ENCODE measurements at regions not wholly inside any gene's neighbourhood (a gene's known extent, or its start where the extent isn't known, plus 50 kb on each side); places are given as distances from the start of the nearest gene placed in this dataset.

DNA sequence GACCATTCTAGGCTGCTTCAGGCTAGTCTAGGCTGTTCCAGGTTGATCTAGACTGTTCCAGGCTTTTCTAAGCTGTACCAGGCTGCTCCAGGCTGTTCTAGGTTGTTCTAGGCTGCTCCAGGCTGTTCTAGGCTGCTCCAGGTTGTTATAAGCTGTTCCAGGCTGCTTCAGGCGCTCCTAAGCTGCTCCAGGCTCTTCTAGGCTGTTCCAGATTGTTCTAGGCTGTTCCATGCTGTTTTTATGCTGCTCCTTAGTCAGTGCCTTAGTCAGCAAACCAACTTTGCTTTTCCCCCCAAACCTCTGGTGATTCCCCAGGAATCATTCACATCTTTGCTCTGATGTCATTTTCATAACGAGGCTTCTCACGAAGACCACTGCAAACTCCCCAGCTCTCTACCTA lies 171.4 kb upstream of the GALNT2 start:
- TF ChIP-seq, protein P1, sequence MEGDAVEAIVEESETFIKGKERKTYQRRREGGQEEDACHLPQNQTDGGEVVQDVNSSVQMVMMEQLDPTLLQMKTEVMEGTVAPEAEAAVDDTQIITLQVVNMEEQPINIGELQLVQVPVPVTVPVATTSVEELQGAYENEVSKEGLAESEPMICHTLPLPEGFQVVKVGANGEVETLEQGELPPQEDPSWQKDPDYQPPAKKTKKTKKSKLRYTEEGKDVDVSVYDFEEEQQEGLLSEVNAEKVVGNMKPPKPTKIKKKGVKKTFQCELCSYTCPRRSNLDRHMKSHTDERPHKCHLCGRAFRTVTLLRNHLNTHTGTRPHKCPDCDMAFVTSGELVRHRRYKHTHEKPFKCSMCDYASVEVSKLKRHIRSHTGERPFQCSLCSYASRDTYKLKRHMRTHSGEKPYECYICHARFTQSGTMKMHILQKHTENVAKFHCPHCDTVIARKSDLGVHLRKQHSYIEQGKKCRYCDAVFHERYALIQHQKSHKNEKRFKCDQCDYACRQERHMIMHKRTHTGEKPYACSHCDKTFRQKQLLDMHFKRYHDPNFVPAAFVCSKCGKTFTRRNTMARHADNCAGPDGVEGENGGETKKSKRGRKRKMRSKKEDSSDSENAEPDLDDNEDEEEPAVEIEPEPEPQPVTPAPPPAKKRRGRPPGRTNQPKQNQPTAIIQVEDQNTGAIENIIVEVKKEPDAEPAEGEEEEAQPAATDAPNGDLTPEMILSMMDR (IDR thresholded peaks at IDR 0.05; ENCODE audit: unreplicated experiment): no peak

DNA sequence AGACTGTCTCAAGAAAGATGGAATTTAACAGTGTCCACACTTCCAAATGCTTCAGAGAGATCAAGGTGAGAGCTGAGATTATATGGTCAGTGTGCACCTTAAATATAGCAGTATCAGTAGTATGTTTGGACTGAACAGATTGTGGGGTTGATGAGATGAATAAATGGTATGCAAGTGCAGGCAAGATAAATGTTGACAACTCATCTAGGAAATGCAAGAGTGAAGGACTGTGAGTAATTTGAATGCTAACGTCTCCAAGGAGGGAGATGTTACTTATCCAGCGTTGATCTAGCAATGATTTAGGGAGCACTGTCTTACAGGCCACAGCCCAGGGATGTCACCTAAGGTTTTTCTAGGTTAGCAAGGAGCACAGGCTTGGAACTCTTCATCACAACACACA lies 170.7 kb upstream of the GALNT2 start:
- H3K27ac Mint-ChIP-seq (ENCODE audit: unreplicated experiment): no peak overlapping the region
- H3K9me3 Mint-ChIP-seq (ENCODE audit: low read depth, unreplicated experiment): peaks cover 4% of the 10 kb centered on the region
- TF ChIP-seq, protein P1 (IDR thresholded peaks at IDR 0.05; ENCODE audit: unreplicated experiment): no peak
- no peaks in the 10 kb centered on the region for H3K36me3 Mint-ChIP-seq (ENCODE audit: insufficient read depth, unreplicated experiment)
- intact Hi-C loops (cut with micrococcal nuclease; ENCODE audit: unreplicated experiment): no loop called here
- H3K4me1 Mint-ChIP-seq (ENCODE audit: low read depth, unreplicated experiment): no peaks in the 10 kb centered on the region
- no peak for DNase-seq
- CTCF ChIA-PET: no interaction called here
- no peak overlapping the region for H3K4me3 Mint-ChIP-seq (ENCODE audit: low read depth, unreplicated experiment)
- H3K27me3 Mint-ChIP-seq (ENCODE audit: unreplicated experiment): peaks cover 26% of the 10 kb centered on the region
- no TSS peak for BruUV-seq (replicated peaks)

More for the DNA sequence above, 171.4 kb upstream of the GALNT2 start:
- DNase-seq: no peak
- peaks cover 26% of the 10 kb centered on the region for H3K27me3 Mint-ChIP-seq (ENCODE audit: unreplicated experiment)
- BruUV-seq (replicated peaks): no TSS peak
- no peak overlapping the region for H3K27ac Mint-ChIP-seq (ENCODE audit: unreplicated experiment)
- H3K4me3 Mint-ChIP-seq (ENCODE audit: low read depth, unreplicated experiment): no peak overlapping the region
- CTCF ChIA-PET: no interaction called here
- H3K36me3 Mint-ChIP-seq (ENCODE audit: insufficient read depth, unreplicated experiment): no peaks in the 10 kb centered on the region
- intact Hi-C loops (cut with micrococcal nuclease; ENCODE audit: unreplicated experiment): no loop called here
- H3K9me3 Mint-ChIP-seq (ENCODE audit: low read depth, unreplicated experiment): peaks cover 4% of the 10 kb centered on the region
- no peaks in the 10 kb centered on the region for H3K4me1 Mint-ChIP-seq (ENCODE audit: low read depth, unreplicated experiment)

DNA sequence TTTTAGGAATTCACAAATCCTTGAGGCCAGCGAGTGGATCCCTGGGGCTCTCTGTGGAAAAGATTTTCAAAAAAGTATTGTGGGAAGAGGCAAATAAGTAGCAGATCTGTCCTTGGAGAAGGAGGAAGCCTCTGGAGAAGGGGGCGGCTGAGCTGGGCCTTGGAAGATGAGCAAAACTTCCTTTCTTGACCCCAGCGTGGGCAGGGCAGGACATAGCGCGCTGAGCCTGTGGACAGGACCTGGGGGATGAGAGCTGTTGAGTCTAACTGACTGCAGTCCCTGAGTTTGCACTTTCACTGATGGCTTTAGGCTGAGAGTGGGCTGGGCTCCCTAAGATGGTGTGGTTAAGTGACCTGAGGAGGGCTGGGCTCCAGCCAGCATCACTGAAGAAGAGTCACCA lies 170.2 kb upstream of the GALNT2 start:
- intact Hi-C loops (cut with micrococcal nuclease; ENCODE audit: unreplicated experiment): no loop called here
- CTCF ChIA-PET: no interaction called here
- no TSS peak for BruUV-seq (replicated peaks)
- H3K36me3 Mint-ChIP-seq (ENCODE audit: insufficient read depth, unreplicated experiment): no peaks in the 10 kb centered on the region
- H3K27ac Mint-ChIP-seq (ENCODE audit: unreplicated experiment): no peak overlapping the region
- H3K4me3 Mint-ChIP-seq (ENCODE audit: low read depth, unreplicated experiment): no peak overlapping the region
- no peaks in the 10 kb centered on the region for H3K4me1 Mint-ChIP-seq (ENCODE audit: low read depth, unreplicated experiment)
- TF ChIP-seq, protein P1 (IDR thresholded peaks at IDR 0.05; ENCODE audit: unreplicated experiment): no peak
- peaks cover 7% of the 10 kb centered on the region for H3K9me3 Mint-ChIP-seq (ENCODE audit: low read depth, unreplicated experiment)
- H3K27me3 Mint-ChIP-seq (ENCODE audit: unreplicated experiment): peaks cover 25% of the 10 kb centered on the region
- no peak for DNase-seq

DNA sequence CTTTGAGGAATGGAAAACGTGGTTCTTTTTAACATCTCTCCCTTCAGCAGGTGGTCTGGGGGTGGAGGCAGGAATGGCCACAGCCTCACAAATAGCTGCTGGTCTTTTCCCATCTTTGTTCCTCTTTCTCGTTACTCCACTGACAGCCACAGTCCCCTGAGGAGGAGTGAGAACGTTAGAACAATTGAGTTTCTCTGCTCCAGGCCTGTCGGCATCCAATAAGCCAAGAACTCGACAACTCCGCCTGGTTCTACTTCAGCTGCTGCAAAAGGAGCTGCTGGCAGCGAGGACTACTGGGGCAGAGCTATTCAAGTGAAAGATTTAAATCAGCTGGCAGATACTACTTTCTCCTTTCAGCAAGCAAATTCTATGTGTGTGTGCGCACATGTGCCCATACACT lies 169.5 kb upstream of the GALNT2 start:
- no TSS peak for BruUV-seq (replicated peaks)
- H3K36me3 Mint-ChIP-seq (ENCODE audit: insufficient read depth, unreplicated experiment): no peaks in the 10 kb centered on the region
- H3K27me3 Mint-ChIP-seq (ENCODE audit: unreplicated experiment): peaks cover 18% of the 10 kb centered on the region
- DNase-seq: no peak
- no peak overlapping the region for H3K4me3 Mint-ChIP-seq (ENCODE audit: low read depth, unreplicated experiment)
- TF ChIP-seq, protein P1 (IDR thresholded peaks at IDR 0.05; ENCODE audit: unreplicated experiment): no peak
- intact Hi-C loops (cut with micrococcal nuclease; ENCODE audit: unreplicated experiment): no loop called here
- H3K27ac Mint-ChIP-seq (ENCODE audit: unreplicated experiment): no peak overlapping the region
- CTCF ChIA-PET: interaction anchor here (0.6 to 1.5 kb wide), 2 partner anchors 12 to 432 kb away, joined by 3 to 9 read pairs; no protein-coding TSS in a partner anchor
- no peaks in the 10 kb centered on the region for H3K4me1 Mint-ChIP-seq (ENCODE audit: low read depth, unreplicated experiment)
- peaks cover 8% of the 10 kb centered on the region for H3K9me3 Mint-ChIP-seq (ENCODE audit: low read depth, unreplicated experiment)

Data from Calu3 (cell line).